WERI-Rb-1 (cell line): ENCODE measurements at regions not wholly inside any gene's neighbourhood (a gene's known extent, or its start where the extent isn't known, plus 50 kb on each side); places are given as distances from the start of the nearest gene placed in this dataset.
"Not testable (repeated sequence)": the region's sequence is repeated elsewhere in the genome, so short reads cannot be mapped to it uniquely, and the experiment has no call there.

ENCODE experiments used
- DNase-seq: peaks from one replicate; pipeline ENCODE4 v3.0.0-alpha.2; 2020
- H3K27ac ChIP-seq: fragments of 250-450 bp; sonication (Bioruptor Pico); 2 replicates; pipeline ENCODE4 v1.5.1; 2020; ENCODE audit warnings: mild to moderate bottlenecking, moderate library complexity
- H3K27me3 ChIP-seq: fragments of 250-450 bp; sonication (Bioruptor Pico); 2 replicates; pipeline ENCODE4 v1.5.1; 2021; ENCODE audit warnings: mild to moderate bottlenecking, low read depth, moderate library complexity; ENCODE audit not compliant: insufficient read depth, severe bottlenecking
- H3K36me3 ChIP-seq: fragments of 250-450 bp; sonication (Bioruptor Pico); 2 replicates; pipeline ENCODE4 v1.5.1; 2020; ENCODE audit warnings: mild to moderate bottlenecking, moderate library complexity
- H3K4me3 ChIP-seq: 2 replicates; pipeline ENCODE4 v1.5.1; 2011; ENCODE audit warnings: low read depth, mild to moderate bottlenecking, control low read depth, low read length
- H3K9me3 ChIP-seq: fragments of 250-450 bp; sonication (Bioruptor Pico); 2 replicates; pipeline ENCODE4 v1.5.1; 2021; ENCODE audit warnings: mild to moderate bottlenecking, moderate library complexity; ENCODE audit not compliant: severe bottlenecking
- TF ChIP-seq, protein P1 (sequence below): IDR thresholded peaks from 2 replicates; pipeline ENCODE4 v1.5.1; 2011; ENCODE audit warnings: low read depth, mild to moderate bottlenecking, control low read depth, inconsistent platforms, low read length

DNA sequence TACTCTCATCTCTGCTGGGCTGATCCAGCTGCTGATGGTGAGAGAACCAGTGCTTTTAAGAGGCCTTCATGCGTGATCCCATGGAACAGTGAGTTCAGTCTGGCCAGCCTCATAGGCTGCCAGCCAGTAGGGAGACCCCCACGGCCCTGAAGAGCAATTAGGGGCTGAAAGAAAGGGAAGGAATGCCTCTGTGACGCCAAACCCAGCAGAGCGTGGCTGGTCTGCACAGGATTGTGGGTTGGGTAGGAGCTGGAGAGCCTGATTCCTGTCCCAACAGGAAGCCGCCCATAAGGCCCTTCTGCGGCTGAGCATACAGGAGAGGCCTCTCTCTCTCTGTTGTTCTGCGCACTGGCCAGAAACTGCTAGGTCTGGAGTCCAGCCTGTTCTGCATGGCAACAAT is 181.5 kb upstream of the E2F8 start:
- Histone ChIP-seq H3K27ac (no peak overlapping the region), H3K4me3 (no peak overlapping the region), H3K36me3 (no peaks in the 10 kb centered on the region), H3K9me3 (no peaks in the 10 kb centered on the region), H3K27me3 (peaks cover 37% of the 10 kb centered on the region)
- TF ChIP-seq, protein P1, sequence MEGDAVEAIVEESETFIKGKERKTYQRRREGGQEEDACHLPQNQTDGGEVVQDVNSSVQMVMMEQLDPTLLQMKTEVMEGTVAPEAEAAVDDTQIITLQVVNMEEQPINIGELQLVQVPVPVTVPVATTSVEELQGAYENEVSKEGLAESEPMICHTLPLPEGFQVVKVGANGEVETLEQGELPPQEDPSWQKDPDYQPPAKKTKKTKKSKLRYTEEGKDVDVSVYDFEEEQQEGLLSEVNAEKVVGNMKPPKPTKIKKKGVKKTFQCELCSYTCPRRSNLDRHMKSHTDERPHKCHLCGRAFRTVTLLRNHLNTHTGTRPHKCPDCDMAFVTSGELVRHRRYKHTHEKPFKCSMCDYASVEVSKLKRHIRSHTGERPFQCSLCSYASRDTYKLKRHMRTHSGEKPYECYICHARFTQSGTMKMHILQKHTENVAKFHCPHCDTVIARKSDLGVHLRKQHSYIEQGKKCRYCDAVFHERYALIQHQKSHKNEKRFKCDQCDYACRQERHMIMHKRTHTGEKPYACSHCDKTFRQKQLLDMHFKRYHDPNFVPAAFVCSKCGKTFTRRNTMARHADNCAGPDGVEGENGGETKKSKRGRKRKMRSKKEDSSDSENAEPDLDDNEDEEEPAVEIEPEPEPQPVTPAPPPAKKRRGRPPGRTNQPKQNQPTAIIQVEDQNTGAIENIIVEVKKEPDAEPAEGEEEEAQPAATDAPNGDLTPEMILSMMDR: no peak
- no peak for DNase-seq

DNA sequence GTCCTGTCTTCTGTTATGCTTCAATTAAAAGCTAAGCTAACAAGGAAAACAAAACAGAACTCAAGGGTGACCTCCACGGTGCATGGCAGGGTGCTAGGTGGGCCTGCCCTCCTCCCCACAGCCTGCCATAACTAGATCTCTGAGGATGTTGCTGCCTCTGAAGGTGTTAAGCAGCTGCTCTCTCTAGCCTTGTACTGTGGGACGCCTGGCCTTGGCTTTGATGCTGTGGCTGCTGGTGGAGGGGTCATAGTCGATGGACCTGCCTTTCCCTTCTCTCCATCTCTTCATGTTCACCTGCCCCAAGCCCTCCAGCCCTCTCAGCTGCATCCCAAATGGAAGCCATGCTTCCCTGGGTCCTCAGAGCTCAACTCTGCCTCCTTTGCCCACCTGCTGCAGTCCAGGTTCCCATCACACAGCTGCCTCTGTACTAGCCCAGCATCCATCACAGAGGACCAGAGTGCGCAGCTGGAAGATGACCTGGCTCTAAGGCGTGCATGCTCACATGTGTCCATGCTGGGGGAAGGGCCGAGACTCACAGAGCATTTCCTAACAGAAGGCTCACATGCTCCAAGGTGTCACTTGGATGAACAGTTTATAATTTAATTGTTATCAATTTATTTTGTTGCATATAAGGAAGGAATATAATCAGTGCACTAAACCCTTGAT is 180.3 kb upstream of the E2F8 start:
- Histone ChIP-seq H3K36me3 (no peaks in the 10 kb centered on the region), H3K27me3 (peaks cover 30% of the 10 kb centered on the region), H3K4me3 (no peak overlapping the region), H3K27ac (no peak overlapping the region), H3K9me3 (no peaks in the 10 kb centered on the region)
- DNase-seq: no peak
- TF ChIP-seq, protein P1: no peak

- H3K27me3 ChIP-seq: peaks cover 28% of the 10 kb centered on the region
- DNase-seq: no peak
- TF ChIP-seq, protein P1: no peak
- H3K36me3 ChIP-seq: no peaks in the 10 kb centered on the region
- H3K9me3 ChIP-seq: no peaks in the 10 kb centered on the region
- no peak overlapping the region for H3K27ac ChIP-seq
- no peak overlapping the region for H3K4me3 ChIP-seq
Measured at GRCh38 chr11:19419808-19420207, 179.1 kb upstream of the E2F8 start.

GRCh38 chr11:19419021-19419750 is 178.4 kb upstream of the E2F8 start:
- TF ChIP-seq, protein P1: no peak
- H3K4me3 ChIP-seq: no peak overlapping the region
- DNase-seq: no peak
- no peaks in the 10 kb centered on the region for H3K9me3 ChIP-seq
- H3K27ac ChIP-seq: no peak overlapping the region
- peaks cover 28% of the 10 kb centered on the region for H3K27me3 ChIP-seq
- H3K36me3 ChIP-seq: no peaks in the 10 kb centered on the region

- H3K36me3 ChIP-seq: no peaks in the 10 kb centered on the region
- no peaks in the 10 kb centered on the region for H3K9me3 ChIP-seq
- no peak overlapping the region for H3K4me3 ChIP-seq
- no peak overlapping the region for H3K27ac ChIP-seq
- DNase-seq: no peak
- TF ChIP-seq, protein P1: no peak
- peaks cover 28% of the 10 kb centered on the region for H3K27me3 ChIP-seq
Measured at GRCh38 chr11:19418221-19418620, 177.5 kb upstream of the E2F8 start.

DNA sequence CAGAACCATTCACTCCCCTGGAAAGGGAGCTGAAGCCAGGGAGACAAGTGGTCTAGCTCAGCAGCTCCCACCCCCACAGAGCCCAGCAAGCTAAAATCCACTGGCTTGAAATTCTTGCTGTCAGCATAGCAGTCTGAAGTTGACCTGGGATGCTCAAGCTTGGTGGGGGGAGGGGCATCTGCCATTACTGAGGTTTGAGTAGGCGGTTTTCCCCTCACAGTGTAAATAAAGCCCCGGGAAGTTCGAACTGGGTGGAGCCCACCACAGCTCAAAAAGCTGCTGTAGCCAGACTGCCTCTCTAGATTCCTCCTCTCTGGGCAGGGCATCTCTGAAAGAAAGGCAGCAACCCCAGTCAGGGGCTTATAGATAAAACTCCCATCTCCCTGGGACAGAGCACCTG is 171.3 kb upstream of the E2F8 start:
- not testable (repeated sequence) for H3K9me3 ChIP-seq, H3K36me3 ChIP-seq, H3K27me3 ChIP-seq, H3K27ac ChIP-seq, DNase-seq, H3K4me3 ChIP-seq
